ENCODE measurements at regions not wholly inside any gene's neighbourhood (a gene's known extent, or its start where the extent isn't known, plus 50 kb on each side); places are given as distances from the start of the nearest gene placed in this dataset.
"Not testable (repeated sequence)": the region's sequence is repeated elsewhere in the genome, so short reads cannot be mapped to it uniquely, and the experiment has no call there.

GRCh38 chr10:64023926-64024470 lies 502.8 kb downstream of the REEP3 start:
- DNase-seq (ENCODE audit: low spot score): no peak

GRCh38 chr10:64033711-64034110 lies 512.5 kb downstream of the REEP3 start:
- DNase-seq (ENCODE audit: low spot score): no peak

DNA sequence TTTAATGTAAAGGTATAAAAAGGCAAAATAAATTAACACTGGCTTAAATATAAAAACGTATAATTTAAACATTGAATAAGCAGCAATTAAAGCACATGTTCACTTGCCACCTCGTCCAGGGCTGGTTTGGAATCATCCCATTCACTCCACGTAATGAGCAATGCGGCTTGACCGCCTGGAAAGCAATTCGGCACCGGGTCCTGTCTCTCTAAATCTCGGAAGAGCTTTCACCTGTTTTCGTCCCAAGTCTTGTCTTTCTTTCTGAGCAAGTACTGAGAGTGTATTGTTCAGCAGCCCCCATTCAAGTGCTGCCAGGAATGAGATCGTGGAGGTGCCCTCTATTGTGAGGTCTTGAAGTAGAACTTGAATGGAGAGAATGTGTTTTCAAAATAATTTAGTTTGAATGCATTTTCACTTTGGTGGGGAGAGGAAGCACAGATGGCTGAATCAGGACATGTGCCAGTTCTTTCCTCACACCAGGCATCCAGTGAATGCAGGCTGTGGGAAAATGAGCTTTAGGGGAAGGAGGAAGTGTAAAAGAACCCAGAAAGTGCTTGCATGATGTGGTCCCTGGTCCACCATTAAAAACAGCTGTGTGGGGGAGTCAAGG lies 515.2 kb downstream of the REEP3 start:
- DNase-seq (ENCODE audit: low spot score): no peak

GRCh38 chr10:64037071-64037661 lies 516.0 kb downstream of the REEP3 start:
- no peak for DNase-seq (ENCODE audit: low spot score)

DNA sequence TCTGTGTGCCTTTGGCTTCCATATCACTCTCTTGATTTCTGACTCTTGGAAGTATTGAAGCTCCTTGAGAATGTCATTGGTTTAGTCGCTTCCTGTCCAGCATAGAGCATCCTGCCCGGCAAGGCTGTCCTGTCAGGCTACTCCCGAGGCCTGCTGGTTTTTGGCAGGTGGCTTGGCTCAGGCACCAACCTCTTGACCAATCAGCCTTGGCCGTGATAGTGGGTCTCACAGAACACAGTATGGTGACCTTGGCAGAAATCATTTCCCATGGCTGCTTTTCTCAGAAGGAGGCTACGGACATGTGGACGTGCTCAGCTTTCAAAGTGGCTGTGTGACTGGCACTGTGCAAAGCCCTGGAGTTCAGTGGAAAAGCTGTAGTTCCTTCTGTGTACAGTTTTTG lies 516.9 kb downstream of the REEP3 start:
- DNase-seq (ENCODE audit: low spot score): no peak

DNA sequence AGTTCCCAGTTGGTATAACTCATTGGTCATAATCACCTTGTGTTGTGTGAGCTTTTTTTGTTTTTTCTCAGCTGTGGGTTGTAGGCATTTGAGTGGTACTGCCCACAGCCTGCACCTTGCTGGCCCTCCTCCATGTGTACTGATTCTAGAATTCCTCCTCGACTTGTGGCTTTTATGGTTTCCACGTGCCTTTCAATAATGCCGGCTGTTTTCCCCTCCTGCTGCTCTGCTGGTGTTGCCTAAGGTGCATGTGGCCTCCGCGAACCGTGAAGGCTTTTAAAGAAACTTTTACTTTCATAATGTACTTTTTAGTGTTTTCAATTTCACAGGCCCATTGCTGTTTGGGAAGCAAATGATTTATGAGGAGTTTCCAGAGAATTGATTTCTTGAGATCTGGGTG lies 518.0 kb downstream of the REEP3 start:
- DNase-seq (ENCODE audit: low spot score): no peak

DNA sequence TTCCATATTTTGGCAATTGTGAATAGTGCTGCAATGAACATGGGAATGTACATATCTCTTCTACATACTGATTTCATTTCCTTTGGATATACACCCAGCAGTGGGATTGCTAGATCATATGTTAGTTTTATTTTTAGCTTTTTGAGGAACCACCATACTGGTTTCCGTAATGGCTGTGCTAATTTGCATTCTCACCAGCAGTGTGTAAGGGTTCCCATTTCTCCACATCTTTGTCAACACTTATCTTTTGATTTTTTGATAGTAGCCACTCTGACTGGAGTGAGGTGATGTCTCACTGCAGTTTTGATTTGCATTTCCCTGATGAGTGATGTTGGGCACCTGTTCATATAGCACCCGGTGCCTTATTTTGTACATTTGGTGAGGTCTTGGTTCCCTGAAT lies 519.6 kb downstream of the REEP3 start:
- no peak for DNase-seq (ENCODE audit: low spot score)

DNA sequence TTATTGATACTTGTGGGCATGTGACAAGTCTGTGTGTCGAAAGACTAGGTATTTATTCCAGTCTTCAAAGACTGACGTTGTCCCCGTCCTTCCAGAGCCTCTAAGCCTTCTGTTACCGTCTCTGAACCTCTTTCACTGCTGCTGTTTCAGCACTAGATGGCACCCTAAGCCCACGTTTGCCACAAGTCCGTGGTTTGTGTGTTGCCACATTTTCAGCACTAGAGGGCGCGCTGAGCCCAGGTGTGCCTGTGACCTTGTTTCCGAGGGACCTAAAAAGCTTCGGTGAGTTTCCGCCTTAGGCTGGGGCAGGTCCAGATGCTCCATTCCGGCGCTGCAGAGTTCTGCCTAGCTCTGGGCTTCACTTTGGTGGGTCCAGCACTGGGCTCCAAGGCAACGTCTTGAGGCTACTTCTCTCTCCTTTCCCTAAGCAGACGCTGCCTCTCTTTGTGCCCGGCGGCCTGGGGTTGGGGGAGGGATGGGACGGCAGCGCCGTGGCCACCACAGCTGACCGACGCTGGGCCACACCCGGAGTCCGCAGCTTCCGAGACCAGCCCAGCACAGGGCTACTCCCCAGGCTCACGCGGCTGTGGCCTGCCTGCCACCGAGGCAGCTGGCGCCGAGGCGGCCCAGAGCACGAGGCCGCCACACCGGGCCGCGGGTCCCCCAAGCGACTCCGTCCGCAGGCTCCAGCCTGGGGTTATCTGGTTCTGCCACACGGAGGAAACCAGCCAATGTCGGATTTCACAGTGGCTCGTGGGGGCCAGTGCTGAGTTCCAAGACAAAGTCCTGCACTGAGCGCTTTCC lies 520.2 kb downstream of the REEP3 start:
- peak; percentile 86 for DNase-seq (ENCODE audit: low spot score)

DNA sequence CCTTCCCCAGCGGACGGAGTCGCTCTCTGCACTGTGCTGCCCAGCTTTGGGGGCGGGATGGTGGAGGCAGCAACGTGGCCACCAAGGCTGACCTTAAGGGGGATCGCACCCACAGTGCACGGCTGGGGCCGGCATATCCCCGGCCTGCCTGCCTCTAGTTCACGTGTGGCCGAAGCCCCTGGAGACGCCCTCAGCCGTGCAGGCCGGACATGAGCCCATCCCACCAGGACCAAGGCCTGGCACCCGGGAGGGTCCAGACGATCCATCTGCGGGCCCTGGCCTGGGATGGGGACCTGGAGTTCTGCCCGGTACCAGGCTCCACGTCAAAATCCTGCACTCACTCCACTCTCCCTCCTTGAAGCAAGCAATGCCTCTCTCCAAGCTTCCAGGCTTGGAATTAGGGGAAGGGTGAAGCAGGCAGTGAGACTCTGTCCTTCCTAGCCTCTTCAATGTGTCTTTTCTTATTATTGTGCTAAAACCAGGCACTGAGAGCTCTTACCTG lies 520.8 kb downstream of the REEP3 start:
- DNase-seq (ENCODE audit: low spot score): no peak

DNA sequence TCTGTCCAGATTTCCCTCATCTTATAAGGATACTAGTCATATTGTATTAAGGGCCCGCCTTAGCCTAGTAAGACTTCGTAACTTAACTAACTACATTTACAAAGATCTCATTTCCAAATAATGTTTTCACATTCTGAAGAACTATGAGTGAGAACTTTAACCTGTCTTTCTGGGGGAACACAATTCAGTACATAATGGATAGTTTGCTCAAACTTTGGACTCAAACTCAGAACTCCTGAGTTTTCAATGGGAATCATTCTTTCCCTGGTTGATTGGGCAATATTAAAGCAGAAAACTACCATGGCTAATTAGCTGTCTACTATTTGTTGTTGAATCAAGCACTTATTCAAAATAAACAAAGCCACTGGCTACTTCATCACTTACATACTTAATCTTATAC lies 522.9 kb downstream of the REEP3 start:
- DNase-seq (ENCODE audit: low spot score): no peak

DNA sequence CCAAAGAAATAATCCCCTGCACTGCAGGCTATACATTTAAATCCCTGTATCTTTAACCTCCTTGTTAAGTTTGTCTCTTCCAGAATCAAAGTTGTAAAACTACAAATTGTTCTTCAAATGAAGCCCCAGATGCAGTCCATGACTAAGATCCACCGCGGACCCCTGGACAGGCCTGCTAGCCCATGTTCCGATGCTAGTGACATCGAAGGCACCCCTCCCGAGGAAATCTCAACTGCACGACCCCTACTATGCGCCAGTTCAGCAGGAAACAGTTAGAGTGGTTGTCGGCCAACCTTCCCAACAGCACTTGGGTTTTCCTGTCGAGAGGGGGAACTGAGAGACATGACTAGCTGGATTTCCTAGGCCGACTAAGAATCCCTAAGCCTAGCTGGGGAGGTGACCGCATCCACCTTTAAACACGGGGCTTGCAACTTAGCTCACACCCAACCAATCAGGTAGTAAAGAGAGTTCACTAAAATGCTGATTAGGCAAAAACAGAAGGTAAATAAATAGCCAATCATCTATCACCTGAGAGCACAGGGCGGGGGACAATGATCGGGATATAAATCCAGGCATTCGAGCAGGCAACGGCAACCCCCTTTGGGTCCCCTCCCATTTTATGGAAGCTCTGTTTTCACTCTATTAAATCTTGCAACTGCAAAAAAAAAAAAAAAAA lies 523.9 kb downstream of the REEP3 start:
- not testable (repeated sequence) for DNase-seq (ENCODE audit: low spot score)

GRCh38 chr10:64054392-64054791 lies 533.2 kb downstream of the REEP3 start:
- no peak for DNase-seq (ENCODE audit: low spot score)

DNA sequence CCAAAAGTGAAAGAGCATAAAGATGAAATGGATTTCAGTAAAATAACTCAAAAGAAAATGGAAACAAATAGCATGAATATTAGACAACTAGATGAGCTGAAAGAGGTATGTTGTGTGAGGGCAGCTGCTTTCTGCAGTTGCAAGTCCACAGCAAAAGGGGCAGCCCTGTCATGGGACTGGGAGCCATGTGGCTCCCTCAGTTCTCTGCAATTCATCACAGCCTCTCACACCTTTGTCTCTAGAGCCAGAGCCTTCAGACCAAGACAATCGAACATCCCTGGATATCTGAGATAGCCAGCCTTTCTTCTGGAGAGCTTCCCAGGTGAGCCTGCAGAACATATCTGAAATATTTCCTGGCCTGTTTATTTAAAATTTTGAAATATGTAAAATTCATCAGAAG lies 538.7 kb downstream of the REEP3 start:
- no peak for DNase-seq (ENCODE audit: low spot score)

DNA sequence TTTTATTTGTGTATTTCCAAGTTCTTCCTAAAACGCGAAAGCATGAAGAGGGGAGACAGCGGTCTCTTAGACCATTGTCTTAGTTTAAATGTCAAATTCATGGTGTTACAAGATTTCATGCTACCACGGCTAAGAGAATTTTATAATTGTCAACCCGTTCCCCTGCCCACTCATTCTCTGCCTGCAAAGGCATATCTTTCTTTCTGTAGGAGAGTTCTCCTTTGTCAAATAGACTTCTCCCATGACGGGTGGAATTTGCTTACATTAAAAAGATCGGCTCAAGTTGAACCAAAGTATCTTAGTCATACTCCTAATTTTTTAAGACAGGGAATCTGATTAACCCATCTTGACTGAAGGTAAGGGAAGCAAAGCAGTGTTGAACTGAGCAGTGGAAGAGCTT lies 539.2 kb downstream of the REEP3 start:
- no peak for DNase-seq (ENCODE audit: low spot score)

DNA sequence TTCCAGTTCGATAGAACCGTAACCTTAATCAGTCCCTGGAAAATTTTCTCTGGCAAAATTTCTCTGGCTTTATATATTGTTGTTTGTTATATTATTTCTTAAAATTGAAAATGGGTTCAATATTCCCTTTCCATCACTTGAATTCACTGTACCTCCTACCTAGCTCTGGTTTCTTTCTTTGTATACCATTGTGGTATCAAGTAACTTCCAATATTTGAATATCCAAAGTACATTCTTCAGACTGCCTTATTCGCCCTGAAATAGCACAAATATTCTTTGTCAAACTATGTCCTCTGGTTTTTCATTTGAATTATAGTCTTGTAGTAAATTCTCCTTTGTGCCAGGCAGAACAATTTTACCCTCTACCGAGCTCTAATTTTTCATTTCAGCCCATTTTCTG lies 541.6 kb downstream of the REEP3 start:
- DNase-seq (ENCODE audit: low spot score): no peak

GRCh38 chr10:64067009-64067606 lies 545.9 kb downstream of the REEP3 start:
- no peak for DNase-seq (ENCODE audit: low spot score)

- no peak for DNase-seq (ENCODE audit: low spot score)
Measured at GRCh38 chr10:64067859-64068258, 546.7 kb downstream of the REEP3 start.

DNA sequence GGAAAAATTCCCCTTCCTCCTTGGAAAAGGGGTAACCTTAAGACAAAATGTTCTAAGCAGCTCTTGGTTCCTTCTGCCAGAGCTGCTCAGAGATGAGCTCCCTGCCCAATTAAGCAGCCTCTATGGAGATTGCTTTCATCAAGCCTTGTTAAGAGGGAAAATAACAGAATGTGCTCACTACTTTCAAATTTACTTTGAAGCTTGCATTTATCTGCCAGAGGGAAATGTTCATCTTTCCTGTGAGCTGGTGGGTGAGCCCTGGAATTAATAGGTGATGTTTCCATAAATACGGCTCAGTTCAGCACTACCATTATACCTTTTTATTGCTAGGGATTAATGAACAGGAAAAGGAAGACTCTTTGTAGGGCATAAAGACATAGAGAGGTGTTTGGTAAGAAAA lies 549.0 kb downstream of the REEP3 start:
- no peak for DNase-seq (ENCODE audit: low spot score)

- DNase-seq (ENCODE audit: low spot score): no peak
Measured at GRCh38 chr10:64071218-64071617, 550.0 kb downstream of the REEP3 start.

DNA sequence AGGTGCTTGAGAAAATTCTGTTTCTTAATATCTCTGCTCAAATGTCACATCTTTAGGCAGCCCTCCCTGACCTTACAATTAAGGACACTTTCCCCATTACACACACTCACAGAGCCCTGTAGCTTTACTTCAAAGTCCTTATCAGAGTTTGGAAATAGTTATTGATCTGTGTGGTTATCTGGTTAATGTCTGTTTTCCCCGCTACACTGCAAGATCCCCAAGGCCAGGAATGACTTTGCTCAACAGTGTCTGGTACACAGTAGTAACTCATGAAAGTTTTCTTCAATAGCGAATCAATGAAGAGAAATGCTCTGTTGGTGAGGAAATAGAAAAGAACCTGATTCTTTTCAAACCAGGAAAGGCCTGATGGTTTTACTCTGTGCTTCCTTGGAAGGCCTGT lies 554.4 kb downstream of the REEP3 start:
- no peak for DNase-seq (ENCODE audit: low spot score)

DNA sequence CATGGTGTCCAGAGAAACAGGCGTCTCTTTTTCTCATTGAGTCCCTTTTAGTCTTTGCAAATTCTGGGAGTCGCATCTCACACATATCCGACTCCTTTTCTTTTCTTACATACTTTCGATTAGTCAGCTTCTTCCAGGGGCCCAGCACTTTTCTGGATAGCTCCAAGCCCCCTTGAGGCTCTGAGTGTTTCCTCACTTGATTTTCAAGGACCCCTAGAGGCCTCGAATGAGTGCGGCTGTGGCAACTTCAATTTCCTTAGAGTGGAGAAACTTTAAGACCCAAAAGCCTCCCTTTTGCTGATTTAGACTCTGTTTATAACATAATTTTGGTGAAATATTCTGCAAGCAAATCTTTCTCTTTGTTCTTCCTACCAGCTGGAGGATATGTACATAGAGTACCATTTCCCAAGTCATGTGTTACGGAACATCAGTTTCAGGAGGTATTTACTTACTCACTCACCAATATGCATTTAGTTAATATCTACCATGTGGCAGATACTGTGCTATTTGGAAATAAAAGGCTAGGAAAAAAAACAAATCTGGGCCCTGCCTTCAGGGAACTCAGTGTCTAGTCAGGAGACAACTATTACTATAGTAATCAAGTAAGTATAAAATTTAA lies 555.2 kb downstream of the REEP3 start:
- no peak for DNase-seq (ENCODE audit: low spot score)

DNA sequence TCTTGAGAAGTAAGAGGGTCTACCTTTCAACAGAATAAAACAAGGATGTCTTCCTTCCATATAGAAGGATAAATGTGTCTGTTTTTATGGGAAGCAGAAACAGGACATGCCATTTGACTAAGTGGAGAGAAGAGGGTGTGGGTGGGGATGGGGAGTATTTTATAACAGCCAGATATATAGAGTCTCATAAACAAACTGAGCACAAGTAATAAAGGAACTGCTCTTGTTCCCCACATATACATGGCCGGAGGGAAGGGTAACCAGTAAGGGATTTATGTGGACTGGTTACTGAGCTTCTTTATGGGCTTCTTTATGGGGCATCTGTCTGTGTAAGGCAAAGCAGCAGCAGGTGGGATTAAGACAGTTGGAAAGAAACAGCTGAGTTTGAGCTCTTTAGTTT lies 558.1 kb downstream of the REEP3 start:
- DNase-seq (ENCODE audit: low spot score): no peak

Data from CD4-positive, alpha-beta T cell treated with Interleukin-2 at 100 ng/mL for 4 hours (primary cell).